Liver (tissue), 8 donors: ENCODE measurements at regions not wholly inside any gene's neighbourhood (a gene's known extent, or its start where the extent isn't known, plus 50 kb on each side); places are given as distances from the start of the nearest gene placed in this dataset.

Experiments
- DNase-seq: peaks from one replicate; pipeline ENCODE4 v3.0.0-alpha.2; 2017; ENCODE audit warnings: low spot score
- H3K27ac ChIP-seq, 2 donors: one replicate each; pipeline ENCODE4 v1.7.0; 2013; ENCODE audit warnings: inconsistent platforms in 2 of 2, low read length in 2 of 2, control low read depth in 1 of 2, low read depth in 1 of 2, mild to moderate bottlenecking in 1 of 2
- H3K27me3 ChIP-seq, 4 donors: one replicate each; pipeline versions ENCODE4 v1.6.1 to v1.7.0; 2013; ENCODE audit warnings: low read length in 3 of 4, inconsistent platforms in 1 of 4, mild to moderate bottlenecking in 1 of 4, moderate library complexity in 1 of 4; ENCODE audit not compliant: control insufficient read depth in 4 of 4, insufficient read depth in 4 of 4
- H3K36me3 ChIP-seq, 4 donors: one replicate each; pipeline versions ENCODE4 v1.6.1 to v1.7.0; 2013; ENCODE audit warnings: low read length in 3 of 4, mild to moderate bottlenecking in 3 of 4, low read depth in 1 of 4, moderate library complexity in 1 of 4; ENCODE audit not compliant: control insufficient read depth in 4 of 4, insufficient read depth in 3 of 4
- H3K4me1 ChIP-seq, 4 donors: one replicate each; pipeline versions ENCODE4 v1.6.1 to v1.7.0; 2013; ENCODE audit warnings: low read length in 3 of 4, mild to moderate bottlenecking in 3 of 4, moderate library complexity in 1 of 4; ENCODE audit not compliant: control insufficient read depth in 4 of 4, insufficient read depth in 4 of 4
- H3K4me3 ChIP-seq, 3 donors: one replicate each; pipeline versions ENCODE4 v1.6.1 to v1.7.0; 2013; ENCODE audit warnings: low read length in 3 of 3, control low read depth in 1 of 3, low read depth in 1 of 3, mild to moderate bottlenecking in 1 of 3
- H3K9ac ChIP-seq, 2 donors: one replicate each; pipeline ENCODE4 v1.7.0; 2013; ENCODE audit warnings: low read length in 2 of 2, mild to moderate bottlenecking in 2 of 2, moderate library complexity in 2 of 2, control low read depth in 1 of 2, low read depth in 1 of 2
- H3K9me3 ChIP-seq, 4 donors: one replicate each; pipeline versions ENCODE4 v1.6.1 to v1.7.0; 2013; ENCODE audit warnings: low read length in 3 of 4; ENCODE audit not compliant: control insufficient read depth in 4 of 4
- ATF3 ChIP-seq: IDR thresholded peaks from 2 replicates; pipeline ENCODE4 v1.6.1; 2016; ENCODE audit warnings: antibody characterized with exemption
- CTCF ChIP-seq: fragments of 150-350 bp; IDR thresholded peaks from 2 replicates; pipeline ENCODE4 v1.5.1; 2017; ENCODE audit warnings: improper control_type of control experiment, low read depth, low read length; ENCODE audit not compliant: missing input control
- EGR1 ChIP-seq, 2 donors: IDR thresholded peaks; 2 replicates each; pipeline ENCODE4 v1.6.1; 2016 to 2018; ENCODE audit warnings: antibody characterized with exemption in 2 of 2, low read depth in 2 of 2
- GABPA ChIP-seq, 2 donors: IDR thresholded peaks in 1 of 2; conservative IDR thresholded peaks in 1 of 2; 2 replicates each; pipeline ENCODE4 v1.6.1; 2016; ENCODE audit warnings: antibody characterized with exemption in 2 of 2, mild to moderate bottlenecking in 1 of 2, moderate library complexity in 1 of 2
- HNF4A ChIP-seq, 2 donors: conservative IDR thresholded peaks; 2 replicates each; pipeline ENCODE4 v1.6.1; 2016; ENCODE audit warnings: antibody characterized with exemption in 2 of 2, mild to moderate bottlenecking in 2 of 2
- HNF4G ChIP-seq: IDR thresholded peaks from 2 replicates; pipeline ENCODE4 v1.6.1; 2016; ENCODE audit warnings: antibody characterized with exemption
- JUND ChIP-seq, 2 donors: IDR thresholded peaks; 2 replicates each; pipeline ENCODE4 v1.6.1; 2016; ENCODE audit warnings: antibody characterized with exemption in 2 of 2
- MAX ChIP-seq: IDR thresholded peaks from 2 replicates; pipeline ENCODE4 v1.6.1; 2016; ENCODE audit warnings: antibody characterized with exemption
- NR2F2 ChIP-seq: IDR thresholded peaks from 2 replicates; pipeline ENCODE4 v1.6.1; 2016; ENCODE audit warnings: antibody characterized with exemption
- RAD21 ChIP-seq, 2 donors: IDR thresholded peaks; 2 replicates each; pipeline ENCODE4 v1.6.1; 2016; ENCODE audit warnings: antibody characterized with exemption in 2 of 2, mild to moderate bottlenecking in 2 of 2
- REST ChIP-seq: IDR thresholded peaks from 2 replicates; pipeline ENCODE4 v1.6.1; 2016; ENCODE audit warnings: antibody characterized with exemption, mild to moderate bottlenecking
- RXRA ChIP-seq, 2 donors: IDR thresholded peaks; 2 replicates each; pipeline ENCODE4 v1.6.1; 2017 to 2018; ENCODE audit warnings: antibody characterized with exemption in 2 of 2, mild to moderate bottlenecking in 1 of 2
- SP1 ChIP-seq: IDR thresholded peaks from 2 replicates; pipeline ENCODE4 v1.6.1; 2018; ENCODE audit warnings: antibody characterized with exemption, mild to moderate bottlenecking
- TAF1 ChIP-seq: conservative IDR thresholded peaks from 2 replicates; pipeline ENCODE4 v1.6.1; 2016; ENCODE audit warnings: antibody characterized with exemption, mild to moderate bottlenecking
- YY1 ChIP-seq: IDR thresholded peaks from 2 replicates; pipeline ENCODE4 v1.6.1; 2016; ENCODE audit warnings: antibody characterized with exemption, mild to moderate bottlenecking
- ZBTB33 ChIP-seq: IDR thresholded peaks from 2 replicates; pipeline ENCODE4 v1.6.1; 2016; ENCODE audit warnings: antibody characterized with exemption
- WGBS: extraction: QIAGEN DNeasy Blood & Tissue Kit; methylation state at CpG from one replicate; pipeline ENCODE4 v1.1.7; 2013; 5-methylcytosine and 5-hydroxymethylcytosine counted together
- donor health status: healthy.
- donor health status: healthy.
- donor health status: healthy.
- donor health status: healthy.
- donor health status: healthy.

- H3K9me3 ChIP-seq, result no peaks in the 10 kb centered on the region
- no peak for DNase-seq
These were observed 256.2 kb downstream of the BCL11B start for GRCh38 chr14:99015833-99016232.

More at GRCh38 chr14:99015833-99016232, 256.2 kb downstream of the BCL11B start:
- TF ChIP-seq ZBTB33, result no peak
- no peak for TF ChIP-seq NR2F2
- no peak for TF ChIP-seq HNF4G
- TF ChIP-seq RXRA (IDR thresholded peaks at IDR 0.05), result no peak
- TF ChIP-seq MAX, result no peak
- no peak for TF ChIP-seq TAF1
- no peak for TF ChIP-seq HNF4A (conservative IDR thresholded peaks at IDR 0.05)
- no peak for TF ChIP-seq RAD21 (IDR thresholded peaks at IDR 0.05)
- TF ChIP-seq JUND (IDR thresholded peaks at IDR 0.05), result no peak
- no peak for TF ChIP-seq SP1
- no peak for TF ChIP-seq EGR1 (IDR thresholded peaks at IDR 0.05; ENCODE audit: low read depth in 2 of 2)
- TF ChIP-seq REST, result no peak
- TF ChIP-seq GABPA (IDR thresholded peaks at IDR 0.05 in 1 of 2, conservative IDR thresholded peaks at IDR 0.05 in 1 of 2), result no peak
- no peak for TF ChIP-seq CTCF
- no peak for TF ChIP-seq ATF3
- no peak for TF ChIP-seq YY1
- no peaks in the 10 kb centered on the region for H3K4me1 ChIP-seq
- H3K36me3 ChIP-seq, result no peaks in the 10 kb centered on the region
- WGBS, result 83% methylated on average over 14 of the region's 14 CpGs
- no peaks in the 10 kb centered on the region for H3K27me3 ChIP-seq
- no peak overlapping the region for H3K27ac ChIP-seq
- no peak overlapping the region for H3K9ac ChIP-seq
- no peak overlapping the region for H3K4me3 ChIP-seq
